Neutrophil (primary cell): ENCODE measurements at regions not wholly inside any gene's neighbourhood (a gene's known extent, or its start where the extent isn't known, plus 50 kb on each side); places are given as distances from the start of the nearest gene placed in this dataset.

ENCODE experiments used
- H3K27ac ChIP-seq: fragments of 200-600 bp; sonication (generic); 2 replicates; pipeline ENCODE4 v1.5.1; 2016; ENCODE audit warnings: mild to moderate bottlenecking, moderate library complexity
- H3K27me3 ChIP-seq: fragments of 200-600 bp; sonication (generic); 2 replicates; pipeline ENCODE4 v1.6.0; 2016; ENCODE audit warnings: mild to moderate bottlenecking
- H3K36me3 ChIP-seq: fragments of 200-600 bp; sonication (generic); 2 replicates; pipeline ENCODE4 v1.5.1; 2017
- H3K4me1 ChIP-seq, 2 experiments: fragments of 200-600 bp in 1 of 2; sonication (generic) in 1 of 2; 1 replicate in 1 of 2; 2 replicates in 1 of 2; pipeline versions ENCODE4 v1.5.1 to v1.6.1; 2013 to 2016; ENCODE audit warnings: low read depth in 1 of 2, low read length in 1 of 2, mild to moderate bottlenecking in 1 of 2, moderate library complexity in 1 of 2; ENCODE audit not compliant: control insufficient read depth in 1 of 2, insufficient read depth in 1 of 2
- H3K4me3 ChIP-seq, 2 experiments: fragments of 200-600 bp in 1 of 2; sonication (generic) in 1 of 2; 1 replicate in 1 of 2; 2 replicates in 1 of 2; pipeline ENCODE4 v1.5.1; 2013 to 2016; ENCODE audit warnings: low read depth in 1 of 2, low read length in 1 of 2, mild to moderate bottlenecking in 1 of 2, moderate library complexity in 1 of 2
- H3K9me3 ChIP-seq: fragments of 200-600 bp; sonication (generic); 2 replicates; pipeline ENCODE4 v1.5.1; 2016
- TF ChIP-seq, protein P1 (sequence below): fragments of 200-600 bp; sonication (generic); IDR thresholded peaks from 2 replicates; pipeline ENCODE4 v1.5.1; 2016; ENCODE audit warnings: antibody characterized with exemption

DNA sequence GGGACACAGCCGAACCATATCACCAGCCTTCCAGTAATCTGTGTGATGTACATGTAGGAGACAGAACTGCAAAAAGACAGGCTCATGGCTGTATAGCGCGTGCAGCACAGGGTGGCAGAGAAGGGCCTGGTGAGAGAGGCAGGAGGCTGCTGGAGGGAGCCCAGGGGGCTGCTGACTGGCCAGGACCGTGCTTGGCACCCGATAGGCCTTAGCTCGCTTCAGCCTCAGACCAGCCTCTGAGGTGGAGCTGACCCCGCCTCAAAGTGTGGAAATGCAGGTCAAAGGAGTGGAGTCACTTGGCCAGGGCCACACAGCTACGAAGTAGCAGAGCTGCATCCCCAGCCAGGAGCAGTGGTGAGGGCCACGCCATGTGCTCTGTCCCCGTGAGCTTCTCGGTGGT, 707.6 kb downstream of the QKI start:
- Histone ChIP-seq H3K4me3 (no peak overlapping the region), H3K27me3 (no peaks in the 10 kb centered on the region), H3K9me3 (no peaks in the 10 kb centered on the region), H3K4me1 (no peaks in the 10 kb centered on the region), H3K36me3 (no peaks in the 10 kb centered on the region), H3K27ac (no peak overlapping the region)
- TF ChIP-seq, protein P1, sequence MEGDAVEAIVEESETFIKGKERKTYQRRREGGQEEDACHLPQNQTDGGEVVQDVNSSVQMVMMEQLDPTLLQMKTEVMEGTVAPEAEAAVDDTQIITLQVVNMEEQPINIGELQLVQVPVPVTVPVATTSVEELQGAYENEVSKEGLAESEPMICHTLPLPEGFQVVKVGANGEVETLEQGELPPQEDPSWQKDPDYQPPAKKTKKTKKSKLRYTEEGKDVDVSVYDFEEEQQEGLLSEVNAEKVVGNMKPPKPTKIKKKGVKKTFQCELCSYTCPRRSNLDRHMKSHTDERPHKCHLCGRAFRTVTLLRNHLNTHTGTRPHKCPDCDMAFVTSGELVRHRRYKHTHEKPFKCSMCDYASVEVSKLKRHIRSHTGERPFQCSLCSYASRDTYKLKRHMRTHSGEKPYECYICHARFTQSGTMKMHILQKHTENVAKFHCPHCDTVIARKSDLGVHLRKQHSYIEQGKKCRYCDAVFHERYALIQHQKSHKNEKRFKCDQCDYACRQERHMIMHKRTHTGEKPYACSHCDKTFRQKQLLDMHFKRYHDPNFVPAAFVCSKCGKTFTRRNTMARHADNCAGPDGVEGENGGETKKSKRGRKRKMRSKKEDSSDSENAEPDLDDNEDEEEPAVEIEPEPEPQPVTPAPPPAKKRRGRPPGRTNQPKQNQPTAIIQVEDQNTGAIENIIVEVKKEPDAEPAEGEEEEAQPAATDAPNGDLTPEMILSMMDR = no peak

DNA sequence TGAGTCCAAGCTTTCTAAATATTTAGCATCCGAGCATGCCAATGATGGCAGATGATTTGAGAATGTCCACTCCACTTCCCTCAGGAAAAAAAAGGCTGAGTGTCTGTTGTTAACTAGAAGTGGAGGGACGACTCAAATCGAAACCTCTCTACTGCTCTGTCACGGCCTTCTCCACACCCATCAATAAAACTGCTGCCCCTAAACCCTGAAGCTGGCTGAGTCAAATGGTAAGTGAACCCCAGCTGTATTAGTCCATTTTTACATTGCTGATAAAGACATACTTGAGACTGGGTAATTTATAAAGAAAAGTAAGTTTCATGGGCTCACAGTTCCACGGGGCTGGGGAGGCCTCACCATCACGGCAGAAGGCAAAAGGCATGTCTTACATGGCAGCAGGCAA, 707.0 kb downstream of the QKI start:
- no peaks in the 10 kb centered on the region for H3K27me3 ChIP-seq
- no peaks in the 10 kb centered on the region for H3K9me3 ChIP-seq
- H3K36me3 ChIP-seq = no peaks in the 10 kb centered on the region
- H3K4me1 ChIP-seq = no peaks in the 10 kb centered on the region
- no peak overlapping the region for H3K4me3 ChIP-seq
- TF ChIP-seq, protein P1 = no peak
- no peak overlapping the region for H3K27ac ChIP-seq

DNA sequence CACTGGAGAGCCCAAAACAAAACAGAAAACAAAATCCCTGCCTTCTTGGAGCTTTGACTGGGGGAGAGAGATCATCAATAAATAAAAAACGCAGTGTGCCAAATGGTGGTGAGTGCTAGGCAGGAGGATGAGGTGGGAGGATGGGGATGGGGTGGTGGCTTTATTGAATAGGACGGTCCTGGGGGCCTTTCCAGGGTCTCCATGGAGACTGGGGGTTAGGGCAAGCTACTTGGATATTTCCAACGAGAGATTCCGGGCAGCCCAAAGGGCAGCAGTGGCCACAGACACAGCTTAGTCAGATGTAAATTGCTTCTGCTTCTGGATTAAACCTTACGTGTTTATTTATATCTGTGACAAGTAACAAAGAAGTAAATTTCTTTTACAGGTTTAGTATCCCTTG, 700.1 kb downstream of the QKI start:
- no peaks in the 10 kb centered on the region for H3K36me3 ChIP-seq
- no peak overlapping the region for H3K27ac ChIP-seq
- H3K27me3 ChIP-seq = peaks cover 2% of the 10 kb centered on the region
- H3K9me3 ChIP-seq = no peaks in the 10 kb centered on the region
- no peak overlapping the region for H3K4me3 ChIP-seq
- TF ChIP-seq, protein P1 = no peak
- H3K4me1 ChIP-seq = no peaks in the 10 kb centered on the region

DNA sequence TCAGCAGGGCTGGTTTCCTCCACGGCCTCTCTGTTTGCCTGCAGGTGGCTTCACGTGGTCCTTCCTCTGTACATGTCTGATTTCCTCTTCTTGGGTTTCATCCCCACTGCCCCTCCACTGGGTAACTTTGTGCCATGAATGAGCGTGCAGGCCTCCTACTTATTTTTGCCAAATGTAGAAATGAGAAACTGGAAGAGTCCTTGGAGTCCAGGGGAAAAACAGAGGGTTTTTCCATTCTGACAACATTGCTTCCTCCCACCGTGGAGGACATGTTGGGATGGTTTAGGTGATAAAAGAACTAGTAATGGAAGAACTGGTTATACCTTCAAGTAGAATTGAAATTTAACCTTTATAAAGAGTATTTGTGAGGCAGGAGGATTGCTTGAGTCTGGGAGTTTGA, 699.5 kb downstream of the QKI start:
- Histone ChIP-seq H3K27ac (no peak overlapping the region), H3K9me3 (no peaks in the 10 kb centered on the region), H3K4me1 (no peaks in the 10 kb centered on the region), H3K27me3 (peaks cover 8% of the 10 kb centered on the region), H3K36me3 (no peaks in the 10 kb centered on the region), H3K4me3 (no peak overlapping the region)
- TF ChIP-seq, protein P1 = no peak

DNA sequence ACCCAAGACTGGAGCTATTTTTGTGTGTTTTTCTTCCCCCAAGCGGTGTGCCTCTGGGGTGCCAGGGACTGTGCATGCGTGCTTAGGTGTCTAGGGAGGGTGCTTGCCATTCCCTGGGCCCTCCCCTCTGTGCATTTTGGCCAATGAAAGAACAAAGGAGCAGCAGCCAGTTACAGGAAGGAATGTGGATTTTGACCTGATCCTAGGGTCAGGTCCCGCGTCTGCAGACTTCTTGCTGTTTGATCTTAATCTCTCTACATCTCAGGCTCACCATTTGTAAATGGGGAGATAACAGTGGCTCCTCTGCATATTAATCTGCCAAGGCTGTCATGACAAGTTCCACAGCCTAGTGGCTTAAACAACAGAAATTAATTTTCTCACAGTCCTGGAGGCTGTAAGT, 699.1 kb downstream of the QKI start:
- H3K27me3 ChIP-seq = peaks cover 13% of the 10 kb centered on the region
- no peaks in the 10 kb centered on the region for H3K36me3 ChIP-seq
- no peaks in the 10 kb centered on the region for H3K9me3 ChIP-seq
- TF ChIP-seq, protein P1 = no peak
- H3K4me1 ChIP-seq = no peaks in the 10 kb centered on the region
- no peak overlapping the region for H3K4me3 ChIP-seq
- no peak overlapping the region for H3K27ac ChIP-seq

DNA sequence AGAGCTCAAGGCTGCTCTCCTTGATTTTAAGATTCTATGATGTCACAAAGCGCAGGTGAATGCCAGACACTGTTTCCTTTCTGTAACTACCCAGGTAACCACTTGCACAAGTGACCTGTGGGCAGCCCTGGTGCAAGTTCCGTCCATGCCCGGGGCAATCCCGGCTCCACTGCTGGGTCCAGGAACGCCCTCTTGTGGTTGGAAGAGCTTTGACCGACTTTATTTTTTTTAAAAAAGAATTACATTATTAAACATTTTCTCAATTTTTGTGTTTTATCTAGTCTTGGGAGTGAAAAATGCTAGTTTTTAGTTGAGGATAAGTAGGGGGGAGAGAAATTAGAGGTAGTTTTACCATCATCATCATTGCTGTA, 695.2 kb downstream of the QKI start:
- H3K4me1 ChIP-seq = no peaks in the 10 kb centered on the region
- no peak overlapping the region for H3K27ac ChIP-seq
- TF ChIP-seq, protein P1 = no peak
- peaks cover 18% of the 10 kb centered on the region for H3K27me3 ChIP-seq
- no peaks in the 10 kb centered on the region for H3K9me3 ChIP-seq
- H3K36me3 ChIP-seq = no peaks in the 10 kb centered on the region
- no peak overlapping the region for H3K4me3 ChIP-seq
